ENCODE measurements at regions not wholly inside any gene's neighbourhood (a gene's known extent, or its start where the extent isn't known, plus 50 kb on each side); places are given as distances from the start of the nearest gene placed in this dataset.

DNA sequence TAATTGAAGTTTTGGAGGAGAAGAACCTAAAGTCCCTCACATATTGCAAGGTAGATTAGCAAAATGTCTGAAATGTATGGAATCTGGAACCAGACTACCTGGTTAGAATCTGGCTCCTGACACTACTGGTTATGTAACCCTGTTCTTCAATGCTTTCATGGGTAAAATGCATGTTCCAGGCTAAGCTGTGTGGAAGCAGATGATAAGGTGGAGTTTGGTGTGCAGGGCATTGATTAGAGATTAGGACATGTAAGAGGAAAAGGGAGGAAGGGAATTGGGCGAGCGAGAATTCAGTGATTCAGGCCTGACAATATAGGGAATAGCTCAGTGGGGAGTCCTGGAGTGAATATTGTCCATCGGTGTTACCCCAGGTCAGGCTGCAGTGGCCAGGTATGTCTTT lies 165.8 kb upstream of the SFRP2 start:
- no peak for DNase-seq
- Mint-ChIP-seq H3K4me1 (peaks cover 15% of the 10 kb centered on the region), H3K36me3 (peaks cover 4% of the 10 kb centered on the region), H3K27me3 (peaks cover 19% of the 10 kb centered on the region), H3K4me3 (no peak overlapping the region), H3K27ac (no peak overlapping the region), H3K9me3 (peaks cover 3% of the 10 kb centered on the region)

DNA sequence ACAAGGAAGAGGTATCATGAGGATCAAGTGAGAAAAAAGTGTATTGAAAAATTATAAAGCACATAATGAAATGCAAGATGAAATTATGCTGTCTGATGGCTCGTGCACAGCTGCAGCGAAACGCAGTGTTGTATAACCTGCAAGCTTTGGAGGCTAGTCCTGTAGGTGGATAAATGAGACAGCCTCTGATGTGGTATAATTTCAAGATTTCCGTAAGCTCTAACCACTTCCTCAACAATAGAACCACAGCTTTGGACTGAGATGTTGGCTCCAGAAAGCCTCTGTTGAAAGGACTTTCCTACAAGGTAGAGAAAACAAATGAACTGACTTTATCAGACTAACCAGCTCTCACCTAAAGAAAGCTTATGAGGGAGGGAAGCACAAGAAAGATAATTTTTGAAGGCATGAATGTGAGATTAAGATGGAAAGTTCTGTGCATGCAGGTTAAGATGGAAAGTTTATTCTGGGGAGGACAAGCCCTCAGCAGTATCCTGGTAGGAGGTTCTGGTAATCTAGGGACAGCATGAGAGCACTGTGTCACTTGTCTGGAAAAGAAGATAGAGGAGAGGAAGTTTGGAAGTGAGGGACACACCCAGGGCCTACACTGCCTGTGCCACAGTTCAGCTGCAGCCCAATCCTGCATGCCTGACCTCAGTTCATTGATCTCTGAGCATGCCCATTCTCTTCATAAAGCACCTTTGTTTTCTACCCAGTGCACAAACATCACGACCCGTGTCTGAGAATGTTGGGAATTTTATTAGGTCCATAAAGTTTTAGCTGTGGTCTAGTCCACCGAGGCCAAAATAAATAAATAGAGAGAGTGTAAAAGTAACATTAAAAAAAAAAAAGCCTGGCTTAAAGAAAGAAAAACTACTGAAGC lies 161.5 kb upstream of the SFRP2 start:
- DNase-seq: peak; percentile 18
- Mint-ChIP-seq H3K27ac (peak overlapping the region; percentile 16), H3K4me1 (peaks cover 24% of the 10 kb centered on the region), H3K36me3 (peaks cover 10% of the 10 kb centered on the region), H3K4me3 (no peak overlapping the region), H3K9me3 (peaks cover 10% of the 10 kb centered on the region), H3K27me3 (peaks cover 41% of the 10 kb centered on the region)

DNA sequence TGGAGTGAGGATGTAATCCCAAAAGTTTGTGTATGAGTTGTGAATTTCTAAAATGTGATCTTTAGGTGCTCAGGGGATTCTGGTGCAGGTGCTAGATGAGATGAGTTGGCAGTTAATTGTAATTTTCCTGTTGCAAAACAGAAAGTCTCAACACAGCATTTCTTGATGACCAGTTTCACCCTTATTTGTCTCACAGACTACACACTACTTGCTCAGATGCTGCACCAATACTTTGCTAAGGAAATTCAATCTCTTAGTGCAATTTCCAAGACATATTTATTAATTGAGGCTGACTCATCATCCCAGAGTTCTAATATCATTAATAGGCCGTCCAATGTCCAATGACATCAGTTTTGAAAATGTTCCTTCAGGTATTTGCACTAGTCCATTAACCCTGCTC lies 159.2 kb upstream of the SFRP2 start:
- Mint-ChIP-seq H3K4me3 (no peak overlapping the region), H3K4me1 (peaks cover 34% of the 10 kb centered on the region), H3K36me3 (peaks cover 11% of the 10 kb centered on the region), H3K27me3 (peaks cover 39% of the 10 kb centered on the region), H3K27ac (no peak overlapping the region), H3K9me3 (peaks cover 16% of the 10 kb centered on the region)
- no peak for DNase-seq

DNA sequence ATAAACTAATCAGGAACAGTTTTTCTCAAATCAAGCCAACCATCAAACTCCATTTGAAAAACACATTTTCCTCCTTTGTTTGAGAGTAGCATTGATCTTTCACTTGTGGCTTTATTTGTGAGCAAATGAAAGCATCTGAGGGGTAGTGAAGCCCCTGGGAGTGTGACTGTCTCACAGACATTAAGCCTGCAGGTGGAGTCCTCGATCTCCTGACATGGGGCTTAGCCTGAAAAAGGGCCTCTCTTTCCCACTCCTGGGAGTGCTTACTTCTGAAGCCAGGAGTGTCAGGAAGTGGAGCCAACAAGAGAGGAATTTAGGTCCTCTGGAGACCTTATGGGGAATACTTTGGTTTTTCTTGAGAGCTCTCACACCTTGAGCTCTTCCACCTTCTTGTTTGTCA lies 158.2 kb upstream of the SFRP2 start:
- no peak for DNase-seq
- H3K27ac Mint-ChIP-seq: no peak overlapping the region
- H3K9me3 Mint-ChIP-seq: peaks cover 16% of the 10 kb centered on the region
- H3K4me3 Mint-ChIP-seq: no peak overlapping the region
- peaks cover 11% of the 10 kb centered on the region for H3K36me3 Mint-ChIP-seq
- peaks cover 38% of the 10 kb centered on the region for H3K27me3 Mint-ChIP-seq
- peaks cover 37% of the 10 kb centered on the region for H3K4me1 Mint-ChIP-seq

DNA sequence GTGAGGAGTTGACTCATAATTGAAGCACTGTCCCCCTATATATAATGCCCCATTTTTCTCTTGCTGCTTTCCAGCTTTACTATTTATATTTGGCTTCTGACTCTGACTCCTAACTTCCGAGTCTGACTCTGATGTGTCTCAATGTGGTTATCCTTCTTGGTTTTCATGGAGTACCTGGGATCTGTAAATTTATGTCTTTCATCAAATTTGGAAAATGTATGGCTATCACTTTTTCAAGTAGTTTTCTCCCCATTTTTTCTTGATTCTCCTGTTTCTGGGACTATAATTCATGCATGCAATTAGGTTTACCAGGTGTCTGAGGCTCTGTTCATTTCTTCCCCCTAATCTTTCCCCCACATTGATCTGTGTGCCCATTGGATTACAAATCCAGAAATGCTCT lies 156.8 kb upstream of the SFRP2 start:
- H3K4me1 Mint-ChIP-seq: peaks cover 35% of the 10 kb centered on the region
- H3K27me3 Mint-ChIP-seq: peaks cover 48% of the 10 kb centered on the region
- H3K9me3 Mint-ChIP-seq: peaks cover 16% of the 10 kb centered on the region
- no peak overlapping the region for H3K4me3 Mint-ChIP-seq
- H3K27ac Mint-ChIP-seq: no peak overlapping the region
- H3K36me3 Mint-ChIP-seq: peaks cover 11% of the 10 kb centered on the region
- DNase-seq: no peak

DNA sequence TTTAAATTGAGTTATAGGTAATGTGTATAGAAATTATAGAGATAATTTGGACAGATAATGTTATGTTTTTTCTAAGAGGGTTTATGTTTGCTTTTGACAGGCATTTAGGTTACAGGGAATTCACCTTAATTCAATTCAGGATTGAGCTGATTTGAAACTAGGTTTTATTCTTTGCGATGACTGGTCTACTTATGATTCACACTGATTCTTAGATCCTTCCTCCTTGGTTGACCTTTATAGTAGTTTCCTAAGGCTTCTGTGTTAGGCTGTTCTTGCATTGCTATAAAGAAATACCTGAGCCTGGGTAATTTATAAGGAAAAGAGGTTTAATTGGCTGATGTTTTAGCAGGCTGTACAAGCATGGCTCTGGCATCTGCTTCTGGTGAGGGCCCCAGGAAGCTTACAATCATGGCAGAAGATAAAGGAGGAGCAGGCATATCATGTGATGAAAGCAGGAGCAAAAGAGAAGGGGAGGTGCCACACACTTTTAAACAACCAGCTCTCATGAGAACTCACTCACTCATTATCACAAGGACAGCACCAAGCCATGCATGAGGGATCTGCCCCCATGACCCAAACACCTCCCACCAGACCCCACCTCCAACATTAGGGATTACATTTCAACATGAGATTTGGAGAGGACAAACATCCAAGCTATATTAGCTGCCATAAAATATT lies 155.0 kb upstream of the SFRP2 start:
- DNase-seq: no peak
- peaks cover 16% of the 10 kb centered on the region for H3K9me3 Mint-ChIP-seq
- peaks cover 11% of the 10 kb centered on the region for H3K36me3 Mint-ChIP-seq
- H3K27me3 Mint-ChIP-seq: peaks cover 57% of the 10 kb centered on the region
- H3K4me3 Mint-ChIP-seq: no peak overlapping the region
- peaks cover 20% of the 10 kb centered on the region for H3K4me1 Mint-ChIP-seq
- no peak overlapping the region for H3K27ac Mint-ChIP-seq

DNA sequence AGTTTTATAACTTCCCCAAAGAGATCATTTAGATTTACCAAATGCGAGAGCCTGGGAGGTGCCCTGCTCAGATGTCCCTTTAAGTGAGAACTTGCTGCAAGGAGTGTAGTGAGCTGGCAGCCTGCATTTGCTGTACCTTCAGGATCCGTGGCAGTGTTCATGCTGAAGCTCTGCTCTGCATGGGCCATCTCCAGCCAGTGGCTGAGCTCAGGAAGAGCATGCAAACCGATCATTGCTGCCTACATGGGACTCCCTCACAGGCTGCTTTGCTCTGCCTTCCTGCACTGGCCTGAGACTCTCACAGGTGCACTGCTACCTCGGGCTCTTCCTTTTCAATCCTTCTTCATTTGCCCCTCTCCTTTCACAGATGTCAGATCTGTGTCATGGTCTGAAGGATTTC lies 152.0 kb upstream of the SFRP2 start:
- no peak for DNase-seq
- Mint-ChIP-seq H3K9me3 (peaks cover 11% of the 10 kb centered on the region), H3K27ac (no peak overlapping the region), H3K27me3 (peaks cover 46% of the 10 kb centered on the region), H3K4me1 (peaks cover 18% of the 10 kb centered on the region), H3K36me3 (peaks cover 7% of the 10 kb centered on the region), H3K4me3 (no peak overlapping the region)

DNA sequence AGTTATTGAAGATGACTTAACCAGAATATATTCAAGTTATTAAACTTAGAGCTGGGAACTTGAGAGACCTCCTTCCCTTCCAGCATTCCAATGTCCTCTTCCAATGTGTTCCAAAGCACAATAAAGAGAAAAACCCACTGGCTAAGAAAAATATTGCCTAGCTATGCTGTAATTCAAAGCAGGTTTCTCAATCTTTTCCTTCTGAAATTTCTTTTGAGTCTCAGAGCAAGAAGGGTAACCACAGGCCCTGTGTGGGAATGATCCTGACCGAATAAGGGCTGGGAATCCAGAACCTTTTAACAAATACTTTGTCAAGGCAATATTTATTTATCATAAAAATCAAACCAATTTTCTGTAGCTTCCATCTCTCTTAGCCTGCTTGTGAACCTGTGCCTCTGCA lies 150.7 kb upstream of the SFRP2 start:
- DNase-seq: no peak
- Mint-ChIP-seq H3K27ac (no peak overlapping the region), H3K9me3 (peaks cover 1% of the 10 kb centered on the region), H3K4me1 (peaks cover 18% of the 10 kb centered on the region), H3K27me3 (peaks cover 46% of the 10 kb centered on the region), H3K4me3 (no peak overlapping the region), H3K36me3 (no peaks in the 10 kb centered on the region)

DNA sequence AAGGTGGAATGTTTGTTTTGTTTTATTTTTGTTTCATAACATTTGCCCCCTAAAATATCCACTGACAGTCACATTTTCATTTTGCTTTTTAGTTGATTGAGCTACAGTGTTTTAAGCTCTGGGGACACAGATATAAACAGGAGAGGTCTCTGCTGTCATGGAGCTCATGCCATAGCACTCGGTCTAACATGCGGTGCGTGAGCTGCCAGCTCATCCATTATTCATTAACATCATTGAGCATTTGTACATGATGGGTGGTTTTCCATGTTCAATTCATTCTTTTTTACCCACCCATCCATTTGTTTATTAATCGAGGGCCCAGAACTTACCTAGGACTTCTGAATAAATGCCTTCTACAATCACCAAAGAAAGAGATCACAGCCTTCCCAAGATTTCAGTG lies 150.1 kb upstream of the SFRP2 start:
- Mint-ChIP-seq H3K4me3 (no peak overlapping the region), H3K9me3 (no peaks in the 10 kb centered on the region), H3K27ac (no peak overlapping the region), H3K27me3 (peaks cover 49% of the 10 kb centered on the region), H3K36me3 (no peaks in the 10 kb centered on the region), H3K4me1 (peaks cover 16% of the 10 kb centered on the region)
- DNase-seq: no peak

DNA sequence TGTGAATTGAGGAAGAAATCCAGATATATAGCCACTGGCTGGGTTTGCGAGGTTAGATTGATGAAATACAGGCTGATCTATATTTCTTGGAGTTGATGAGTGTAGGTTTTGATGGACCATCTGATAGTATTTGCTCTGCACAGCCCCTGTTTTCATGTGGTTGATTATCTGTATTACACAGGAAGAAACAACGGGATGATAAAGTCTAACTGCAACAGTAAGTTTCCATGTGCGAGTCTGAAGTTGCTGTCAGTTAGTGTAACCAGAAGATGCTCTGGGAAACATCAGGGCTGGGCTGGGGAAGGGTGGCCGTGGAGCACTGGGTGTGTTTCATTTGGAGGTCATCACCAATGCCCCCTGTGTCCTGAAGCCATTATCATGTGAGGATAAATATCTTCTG lies 148.4 kb upstream of the SFRP2 start:
- DNase-seq: no peak
- no peak overlapping the region for H3K4me3 Mint-ChIP-seq
- H3K4me1 Mint-ChIP-seq: peaks cover 7% of the 10 kb centered on the region
- no peaks in the 10 kb centered on the region for H3K36me3 Mint-ChIP-seq
- H3K27ac Mint-ChIP-seq: no peak overlapping the region
- no peaks in the 10 kb centered on the region for H3K9me3 Mint-ChIP-seq
- H3K27me3 Mint-ChIP-seq: peaks cover 55% of the 10 kb centered on the region

DNA sequence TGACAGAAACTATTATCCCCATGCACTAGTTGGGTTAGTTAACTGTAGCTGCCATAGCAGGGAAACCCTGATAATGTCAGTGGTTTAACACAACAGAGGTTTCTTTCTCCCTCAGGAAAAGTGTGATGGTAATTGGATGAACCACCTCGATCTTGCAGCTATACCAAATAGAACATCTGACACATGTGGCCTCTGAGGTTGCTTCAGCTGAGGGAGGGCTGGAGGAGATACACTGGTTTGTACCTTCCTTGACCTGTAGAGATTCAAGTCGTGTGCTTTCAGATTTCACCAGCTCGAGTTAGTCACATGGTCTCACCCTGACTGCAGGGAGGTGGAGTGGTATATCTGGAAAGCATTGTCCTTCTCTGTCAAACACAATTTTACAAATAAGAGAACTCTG lies 147.2 kb upstream of the SFRP2 start:
- peaks cover 3% of the 10 kb centered on the region for H3K4me1 Mint-ChIP-seq

DNA sequence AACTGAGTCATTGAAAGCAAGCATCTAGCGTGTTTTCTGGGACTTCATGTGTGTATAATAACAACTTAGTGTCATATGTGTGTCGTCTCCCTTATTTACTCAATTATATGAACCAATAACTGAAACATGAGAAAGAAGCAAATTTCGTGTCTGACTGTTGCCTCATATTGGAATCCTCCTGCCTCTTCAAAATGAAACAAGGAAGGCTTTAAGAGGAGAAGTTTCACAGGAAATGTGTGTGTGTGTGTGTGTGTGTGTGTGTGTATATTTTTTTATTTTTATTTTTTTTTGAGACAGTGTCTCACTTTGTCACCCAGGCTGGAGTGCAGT lies 145.8 kb upstream of the SFRP2 start:
- H3K27me3 Mint-ChIP-seq: peaks cover 39% of the 10 kb centered on the region
- DNase-seq: no peak
- no peaks in the 10 kb centered on the region for H3K36me3 Mint-ChIP-seq
- no peak overlapping the region for H3K27ac Mint-ChIP-seq
- no peak overlapping the region for H3K4me3 Mint-ChIP-seq
- peaks cover 3% of the 10 kb centered on the region for H3K4me1 Mint-ChIP-seq
- H3K9me3 Mint-ChIP-seq: no peaks in the 10 kb centered on the region

More for the DNA sequence above, 147.2 kb upstream of the SFRP2 start:
- H3K27ac Mint-ChIP-seq: no peak overlapping the region
- H3K9me3 Mint-ChIP-seq: no peaks in the 10 kb centered on the region
- H3K27me3 Mint-ChIP-seq: peaks cover 49% of the 10 kb centered on the region
- H3K36me3 Mint-ChIP-seq: no peaks in the 10 kb centered on the region
- no peak overlapping the region for H3K4me3 Mint-ChIP-seq
- DNase-seq: no peak

DNA sequence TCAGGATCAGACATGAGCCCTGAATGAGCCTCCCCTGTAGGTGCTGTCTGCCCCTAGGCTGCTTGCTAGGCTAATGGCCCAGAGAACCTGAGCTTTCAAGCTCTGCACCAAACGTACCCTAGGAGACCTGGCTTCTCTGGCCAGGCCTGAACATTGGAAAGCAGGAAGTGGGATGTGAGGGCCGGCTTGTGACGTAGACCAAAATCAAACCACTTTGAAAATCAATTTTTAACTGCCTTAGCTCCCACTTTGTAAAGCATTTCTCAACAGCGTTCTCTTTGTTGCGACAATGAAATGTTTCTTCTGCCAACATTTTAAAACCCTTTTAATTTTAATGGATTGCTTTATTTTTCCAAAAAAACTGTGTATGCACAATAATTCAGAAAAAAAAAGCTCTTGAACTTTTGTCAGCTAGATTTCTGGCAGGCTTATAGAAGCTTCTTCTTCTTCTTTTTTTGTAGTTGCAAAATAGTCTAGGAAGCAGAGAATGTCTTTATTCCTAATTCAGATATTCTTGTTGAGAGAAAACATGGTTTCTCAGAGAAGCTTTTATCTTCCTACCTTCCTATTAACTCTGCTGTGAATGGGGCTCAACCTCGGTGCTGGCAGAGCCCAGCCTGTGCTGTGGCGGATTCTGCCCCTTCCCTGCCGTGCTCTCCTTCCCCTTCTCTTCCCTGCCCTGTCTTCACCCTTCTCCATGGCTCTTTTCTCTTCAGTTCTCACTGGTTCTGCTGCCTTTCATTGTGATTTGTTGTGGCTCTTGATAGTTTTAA lies 145.2 kb upstream of the SFRP2 start:
- H3K9me3 Mint-ChIP-seq: no peaks in the 10 kb centered on the region
- H3K4me3 Mint-ChIP-seq: no peak overlapping the region
- H3K4me1 Mint-ChIP-seq: peaks cover 3% of the 10 kb centered on the region
- H3K27me3 Mint-ChIP-seq: peaks cover 38% of the 10 kb centered on the region
- no peak overlapping the region for H3K27ac Mint-ChIP-seq
- DNase-seq: no peak
- H3K36me3 Mint-ChIP-seq: no peaks in the 10 kb centered on the region

DNA sequence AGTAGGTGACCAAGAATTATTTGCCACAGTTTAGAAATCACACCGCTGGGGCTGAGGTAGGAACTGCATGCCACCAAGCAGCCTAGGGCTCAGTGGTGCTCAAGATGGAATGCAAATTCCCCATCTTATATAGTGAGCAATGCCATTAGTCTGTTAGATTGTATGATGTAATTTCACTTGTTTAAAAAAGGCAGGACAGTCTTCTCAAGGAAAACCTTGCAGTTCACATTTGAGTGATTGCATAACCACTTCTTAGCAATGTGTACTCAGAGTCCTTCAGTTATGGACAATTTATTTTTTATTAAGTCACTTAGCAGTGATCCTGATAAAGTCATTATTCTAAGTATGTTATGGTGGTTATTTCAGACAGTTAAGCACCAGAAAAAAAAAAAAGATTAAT lies 142.9 kb upstream of the SFRP2 start:
- DNase-seq: no peak
- no peak overlapping the region for H3K4me3 Mint-ChIP-seq
- H3K27ac Mint-ChIP-seq: no peak overlapping the region
- H3K9me3 Mint-ChIP-seq: no peaks in the 10 kb centered on the region
- H3K4me1 Mint-ChIP-seq: no peaks in the 10 kb centered on the region
- H3K27me3 Mint-ChIP-seq: peaks cover 32% of the 10 kb centered on the region
- no peaks in the 10 kb centered on the region for H3K36me3 Mint-ChIP-seq

DNA sequence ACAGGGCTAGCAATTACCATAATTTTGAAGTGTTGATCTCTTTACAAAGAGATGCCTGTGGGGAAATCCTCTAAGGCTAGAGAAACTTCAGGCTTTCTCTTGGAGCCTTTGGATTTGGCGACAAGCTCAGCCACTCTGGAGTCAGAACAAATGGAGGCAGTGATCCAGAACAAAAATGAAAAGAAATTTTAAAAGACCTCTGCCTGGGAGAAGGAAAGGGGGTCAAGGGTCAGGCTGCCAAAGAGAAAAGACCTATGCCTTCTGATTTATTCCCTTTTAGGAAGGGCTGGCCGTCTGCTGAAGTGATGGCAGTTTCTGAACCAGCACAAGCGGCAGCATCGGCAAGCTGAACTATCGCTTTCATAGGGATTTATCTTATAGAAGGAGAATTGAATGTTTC lies 140.8 kb upstream of the SFRP2 start:
- Mint-ChIP-seq H3K4me1 (no peaks in the 10 kb centered on the region), H3K9me3 (no peaks in the 10 kb centered on the region), H3K27ac (no peak overlapping the region), H3K36me3 (no peaks in the 10 kb centered on the region), H3K27me3 (peaks cover 20% of the 10 kb centered on the region), H3K4me3 (no peak overlapping the region)
- DNase-seq: no peak
